CD4-positive, alpha-beta T cell (primary cell): ENCODE measurements at regions not wholly inside any gene's neighbourhood (a gene's known extent, or its start where the extent isn't known, plus 50 kb on each side); places are given as distances from the start of the nearest gene placed in this dataset.

Experiments used
- ATAC-seq: fragments of 200-7000 bp; cut with Tn5 transposase; one replicate; pipeline ENCODE4 v1.10.0; 2022; ENCODE audit warnings: mild to moderate bottlenecking; ENCODE audit not compliant: poor library complexity
- CTCF ChIA-PET: fragments of 350-600 bp; sonication (Branson Sonifier 250); formaldehyde crosslinking; loops from one replicate; lab custom pipeline; 2021; ENCODE audit warnings: antibody characterized with exemption, inconsistent platforms; lab: Charles Lee
- POLR2A ChIA-PET: fragments of 350-600 bp; sonication (Branson Sonifier 250); formaldehyde crosslinking; loops from one replicate; lab custom pipeline; 2021; ENCODE audit warnings: antibody characterized with exemption, inconsistent platforms; lab: Charles Lee
- DNase-seq, 14 experiments: peaks; one replicate each; pipeline ENCODE4 v3.0.0-alpha.2; 2013 to 2020; ENCODE audit warnings: mixed read lengths in 2 of 14
- H3K27ac ChIP-seq, 2 donors: one replicate each; pipeline versions ENCODE4 v1.5.1 to v1.7.0; 2013; ENCODE audit warnings: low read length in 2 of 2, low read depth in 1 of 2, mild to moderate bottlenecking in 1 of 2
- H3K27me3 ChIP-seq, 2 experiments: 1 replicate in 1 of 2; 2 replicates in 1 of 2; pipeline versions ENCODE4 v1.6.1 to v1.7.0; 2013; ENCODE audit warnings: low read length in 2 of 2, control low read depth in 1 of 2, mild to moderate bottlenecking in 1 of 2, moderate library complexity in 1 of 2; ENCODE audit not compliant: insufficient read depth in 2 of 2, control insufficient read depth in 1 of 2
- H3K36me3 ChIP-seq: one replicate; pipeline ENCODE4 v1.6.1; 2013; ENCODE audit warnings: low read length, control low read depth; ENCODE audit not compliant: insufficient read depth
- H3K4me1 ChIP-seq: one replicate; pipeline ENCODE4 v1.6.1; 2013; ENCODE audit warnings: low read length, control low read depth; ENCODE audit not compliant: insufficient read depth
- H3K4me3 ChIP-seq: one replicate; pipeline ENCODE4 v1.5.1; 2013; ENCODE audit warnings: mild to moderate bottlenecking, low read length, moderate library complexity
- H3K9me3 ChIP-seq, 2 experiments: 1 replicate in 1 of 2; 2 replicates in 1 of 2; pipeline versions ENCODE4 v1.6.1 to v1.7.0; 2013; ENCODE audit warnings: low read length in 2 of 2, mild to moderate bottlenecking in 2 of 2, control low read depth in 1 of 2, moderate library complexity in 1 of 2; ENCODE audit not compliant: control insufficient read depth in 1 of 2, insufficient read depth in 1 of 2
- H3K27ac Mint-ChIP-seq: one replicate; pipeline ENCODE4 v1.8.0; 2020; ENCODE audit warnings: mixed read lengths
- H3K27me3 Mint-ChIP-seq: one replicate; pipeline ENCODE4 v1.8.0; 2021; ENCODE audit warnings: mixed read lengths
- H3K36me3 Mint-ChIP-seq: one replicate; pipeline ENCODE4 v1.8.0; 2021; ENCODE audit warnings: low read depth, mixed read lengths
- H3K4me1 Mint-ChIP-seq: one replicate; pipeline ENCODE4 v1.8.0; 2021; ENCODE audit warnings: low read depth, mixed read lengths
- H3K4me3 Mint-ChIP-seq: one replicate; pipeline ENCODE4 v1.8.0; 2020; ENCODE audit warnings: mild to moderate bottlenecking, mixed read lengths
- H3K9me3 Mint-ChIP-seq: one replicate; pipeline ENCODE4 v1.8.0; 2020; ENCODE audit warnings: mixed read lengths
- intact Hi-C, 2 experiments: fragments of 100-400 bp; cut with DNase I in 1 of 2; cut with micrococcal nuclease in 1 of 2; formaldehyde crosslinking; loops; one replicate each; pipeline versions ENCODE4 v1.15.1 to v1.9.0; 2023 to 2025; cut with DNase I, micrococcal nuclease
- TF ChIP-seq, protein P1 (sequence below): fragments of 200-600 bp; IDR thresholded peaks from one replicate; pipeline ENCODE4 v1.8.0; 2022; ENCODE audit warnings: antibody characterized with exemption, mild to moderate bottlenecking

DNA sequence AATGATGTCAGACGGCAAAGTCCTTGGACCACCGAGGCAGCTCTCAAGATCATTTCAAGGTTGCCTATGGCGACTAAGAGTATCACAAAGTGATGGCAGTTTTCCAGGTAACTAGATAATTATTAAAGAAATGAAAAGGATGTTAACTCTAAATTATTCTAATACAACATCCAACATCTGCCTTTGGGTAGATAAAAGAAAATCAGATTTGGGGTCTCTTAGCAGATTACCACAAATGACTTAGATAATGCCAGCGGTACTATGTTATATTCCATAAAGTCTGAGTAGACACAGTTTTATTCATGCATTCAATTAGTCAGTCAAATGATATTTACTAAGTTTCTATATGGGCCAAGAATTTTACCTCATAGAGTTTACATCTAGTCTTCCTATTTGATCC lies 441.3 kb downstream of the NEBL start:
- no peaks in the 10 kb centered on the region for H3K27me3 Mint-ChIP-seq
- Histone ChIP-seq H3K27me3 (no peaks in the 10 kb centered on the region), H3K4me1 (no peaks in the 10 kb centered on the region), H3K27ac (no peak overlapping the region), H3K4me3 (no peak overlapping the region), H3K36me3 (no peaks in the 10 kb centered on the region), H3K9me3 (no peaks in the 10 kb centered on the region)
- peaks cover 3% of the 10 kb centered on the region for H3K9me3 Mint-ChIP-seq
- ATAC-seq: no peak
- ChIA-PET POLR2A (no interaction called here), CTCF (no interaction called here)
- no peaks in the 10 kb centered on the region for H3K4me1 Mint-ChIP-seq
- intact Hi-C loops: no loop called here
- no peak for DNase-seq
- no peak overlapping the region for H3K4me3 Mint-ChIP-seq
- H3K27ac Mint-ChIP-seq: no peak overlapping the region
- no peaks in the 10 kb centered on the region for H3K36me3 Mint-ChIP-seq
- TF ChIP-seq, protein P1, sequence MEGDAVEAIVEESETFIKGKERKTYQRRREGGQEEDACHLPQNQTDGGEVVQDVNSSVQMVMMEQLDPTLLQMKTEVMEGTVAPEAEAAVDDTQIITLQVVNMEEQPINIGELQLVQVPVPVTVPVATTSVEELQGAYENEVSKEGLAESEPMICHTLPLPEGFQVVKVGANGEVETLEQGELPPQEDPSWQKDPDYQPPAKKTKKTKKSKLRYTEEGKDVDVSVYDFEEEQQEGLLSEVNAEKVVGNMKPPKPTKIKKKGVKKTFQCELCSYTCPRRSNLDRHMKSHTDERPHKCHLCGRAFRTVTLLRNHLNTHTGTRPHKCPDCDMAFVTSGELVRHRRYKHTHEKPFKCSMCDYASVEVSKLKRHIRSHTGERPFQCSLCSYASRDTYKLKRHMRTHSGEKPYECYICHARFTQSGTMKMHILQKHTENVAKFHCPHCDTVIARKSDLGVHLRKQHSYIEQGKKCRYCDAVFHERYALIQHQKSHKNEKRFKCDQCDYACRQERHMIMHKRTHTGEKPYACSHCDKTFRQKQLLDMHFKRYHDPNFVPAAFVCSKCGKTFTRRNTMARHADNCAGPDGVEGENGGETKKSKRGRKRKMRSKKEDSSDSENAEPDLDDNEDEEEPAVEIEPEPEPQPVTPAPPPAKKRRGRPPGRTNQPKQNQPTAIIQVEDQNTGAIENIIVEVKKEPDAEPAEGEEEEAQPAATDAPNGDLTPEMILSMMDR: no peak

DNA sequence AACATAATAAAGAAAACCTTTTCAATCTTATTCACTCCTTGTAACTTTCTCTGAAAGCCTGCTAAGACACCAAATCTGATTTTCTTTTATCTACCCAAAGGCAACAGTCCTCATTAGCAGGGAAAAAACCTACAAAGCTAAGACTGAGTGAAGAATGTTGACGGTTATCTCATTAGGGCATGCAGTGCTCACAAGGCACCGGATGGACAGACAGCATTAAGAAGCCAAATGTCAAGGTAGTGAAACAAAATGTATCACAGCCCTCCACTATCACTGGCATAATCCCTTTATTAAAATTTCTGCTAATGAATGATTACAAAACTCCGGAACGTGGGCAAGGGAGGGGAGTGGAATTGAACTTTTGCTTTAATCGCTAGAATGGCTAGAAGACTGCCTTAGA lies 442.8 kb downstream of the NEBL start:
- Histone ChIP-seq H3K36me3 (no peaks in the 10 kb centered on the region), H3K27ac (no peak overlapping the region), H3K27me3 (no peaks in the 10 kb centered on the region), H3K4me3 (no peak overlapping the region), H3K9me3 (no peaks in the 10 kb centered on the region), H3K4me1 (no peaks in the 10 kb centered on the region)
- Mint-ChIP-seq H3K4me1 (no peaks in the 10 kb centered on the region), H3K27ac (no peak overlapping the region), H3K4me3 (no peak overlapping the region), H3K9me3 (peaks cover 3% of the 10 kb centered on the region), H3K27me3 (no peaks in the 10 kb centered on the region), H3K36me3 (no peaks in the 10 kb centered on the region)
- ATAC-seq: no peak
- POLR2A ChIA-PET: no interaction called here
- no peak for DNase-seq
- intact Hi-C loops: no loop called here
- CTCF ChIA-PET: no interaction called here
- TF ChIP-seq, protein P1: no peak

DNA sequence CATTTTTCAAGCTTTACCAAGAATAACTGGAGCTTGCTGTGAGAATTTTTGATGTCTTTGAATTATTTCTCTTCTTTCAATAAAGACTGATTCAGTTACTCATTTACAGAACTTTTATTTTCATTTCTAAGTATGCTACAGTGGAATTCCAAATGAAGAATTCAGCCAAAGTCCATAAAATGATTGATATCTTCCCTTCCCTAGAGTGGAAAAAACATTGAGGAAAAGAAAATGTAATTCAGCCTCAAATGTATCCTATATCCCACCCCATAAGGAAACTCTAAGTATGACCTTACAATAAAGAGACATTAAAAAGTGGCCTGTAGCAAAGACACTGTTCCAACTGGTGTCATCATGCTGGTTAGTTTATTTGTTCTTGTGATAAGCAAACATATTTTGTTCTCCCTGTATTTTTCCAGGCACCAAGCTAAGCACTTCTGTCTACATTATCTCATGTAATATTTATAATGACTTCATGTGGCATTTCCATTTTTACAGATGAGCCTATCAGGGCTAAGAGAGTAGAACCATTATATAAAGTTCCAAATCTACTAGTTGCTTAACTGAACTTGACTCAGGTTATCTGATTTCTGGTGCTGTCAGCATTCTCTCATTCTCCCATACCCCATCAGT lies 450.4 kb downstream of the NEBL start:
- intact Hi-C loops: no loop called here
- H3K9me3 Mint-ChIP-seq: peaks cover 6% of the 10 kb centered on the region
- H3K4me3 ChIP-seq: no peak overlapping the region
- H3K9me3 ChIP-seq: peaks cover 3 to 9% of the 10 kb centered on the region in 2 experiments
- ChIA-PET CTCF (no interaction called here), POLR2A (no interaction called here)
- DNase-seq (no peak), ATAC-seq (no peak)
- no peaks in the 10 kb centered on the region for H3K4me1 ChIP-seq
- no peak overlapping the region for H3K27ac ChIP-seq
- no peaks in the 10 kb centered on the region for H3K27me3 Mint-ChIP-seq
- H3K36me3 Mint-ChIP-seq: no peaks in the 10 kb centered on the region
- H3K4me1 Mint-ChIP-seq: no peaks in the 10 kb centered on the region
- H3K4me3 Mint-ChIP-seq: no peak overlapping the region
- H3K27me3 ChIP-seq: no peaks in the 10 kb centered on the region
- TF ChIP-seq, protein P1: no peak
- H3K27ac Mint-ChIP-seq: no peak overlapping the region
- H3K36me3 ChIP-seq: no peaks in the 10 kb centered on the region
